HG02840 (cell line): ENCODE measurements at regions not wholly inside any gene's neighbourhood (a gene's known extent, or its start where the extent isn't known, plus 50 kb on each side); places are given as distances from the start of the nearest gene placed in this dataset.

Experiments used
- ATAC-seq: cut with Tn5 transposase; IDR thresholded peaks from one replicate; pipeline ENCODE4 v1.9.1; 2021; ENCODE audit warnings: mild to moderate bottlenecking, moderate library complexity, moderate number of reproducible peaks; ENCODE audit not compliant: unreplicated experiment, low FRiP score

DNA sequence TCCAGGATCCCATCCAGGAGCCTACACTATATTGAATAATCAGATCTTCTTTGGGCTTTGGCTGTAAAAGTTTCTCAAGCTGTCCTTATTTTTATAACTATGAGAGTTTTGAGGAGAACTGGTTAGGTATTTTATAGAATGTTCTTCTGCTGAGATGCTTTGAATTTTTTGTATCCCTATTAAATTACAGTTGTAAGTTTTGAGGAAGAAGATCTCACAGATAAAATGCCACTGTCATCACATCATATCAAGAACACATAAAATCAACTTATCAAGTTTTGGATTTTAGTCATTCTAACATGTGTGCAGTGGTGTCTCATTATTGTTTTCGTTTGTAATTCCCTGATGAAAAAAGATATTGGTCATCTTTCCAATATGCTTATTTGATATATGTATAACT is 260.2 kb upstream of the COL3A1 start:
- ATAC-seq = no peak

- ATAC-seq = no peak
Measured at GRCh38 chr2:188720811-188721605, 253.2 kb upstream of the COL3A1 start.

- ATAC-seq = no peak
Measured at GRCh38 chr2:188721784-188722183, 252.4 kb upstream of the COL3A1 start.

GRCh38 chr2:188725746-188726360 is 248.3 kb upstream of the COL3A1 start:
- ATAC-seq = no peak

DNA sequence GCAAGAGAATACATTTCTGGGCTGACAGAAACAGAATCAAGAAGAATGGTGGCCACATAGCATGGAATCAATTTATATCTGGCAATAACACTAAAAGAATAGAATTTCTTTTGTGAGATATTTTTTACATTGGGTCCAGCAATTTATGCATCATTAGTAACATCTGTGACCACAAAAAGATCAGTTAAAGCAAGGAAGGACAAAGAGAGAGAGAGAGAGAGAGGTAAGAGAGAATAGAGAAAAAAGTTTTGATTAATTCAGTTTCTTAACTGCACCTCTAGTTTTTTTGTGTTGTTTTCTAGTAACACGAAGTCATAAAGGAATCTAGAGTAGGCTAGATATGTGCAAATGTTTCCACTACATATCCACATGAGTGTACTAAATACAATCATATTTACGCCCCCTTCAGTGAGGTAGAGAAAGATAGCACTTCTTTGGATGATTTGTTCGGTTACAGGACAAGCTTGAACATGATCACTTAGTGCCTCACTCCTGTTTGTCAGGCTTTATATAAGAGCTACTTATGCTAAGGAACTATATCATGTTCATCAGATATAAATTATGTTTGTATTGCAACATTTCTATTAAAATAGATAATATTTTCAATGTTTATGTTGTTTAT is 247.4 kb upstream of the COL3A1 start:
- ATAC-seq = no peak

- ATAC-seq = no peak
Measured at GRCh38 chr2:188727846-188728245, 246.3 kb upstream of the COL3A1 start.

DNA sequence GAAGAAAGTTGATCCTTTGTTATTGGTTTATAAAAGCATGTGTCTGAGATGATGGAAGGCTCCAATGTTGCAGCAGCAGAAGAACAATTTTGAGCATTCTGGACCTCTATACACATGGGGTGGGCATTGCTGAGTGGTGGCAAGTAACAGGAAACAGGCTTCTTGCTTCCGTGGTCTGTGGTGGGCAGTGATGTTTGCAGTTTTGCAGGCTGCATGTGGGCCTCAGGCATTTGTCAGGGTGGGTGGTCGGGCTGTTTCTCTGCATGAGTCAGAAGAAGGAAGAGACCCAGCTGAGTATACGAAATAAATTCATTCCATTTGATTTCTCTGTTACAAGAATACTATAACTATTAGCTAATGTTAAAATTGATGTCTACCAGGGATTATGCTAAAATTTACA is 239.5 kb upstream of the COL3A1 start:
- no peak for ATAC-seq

DNA sequence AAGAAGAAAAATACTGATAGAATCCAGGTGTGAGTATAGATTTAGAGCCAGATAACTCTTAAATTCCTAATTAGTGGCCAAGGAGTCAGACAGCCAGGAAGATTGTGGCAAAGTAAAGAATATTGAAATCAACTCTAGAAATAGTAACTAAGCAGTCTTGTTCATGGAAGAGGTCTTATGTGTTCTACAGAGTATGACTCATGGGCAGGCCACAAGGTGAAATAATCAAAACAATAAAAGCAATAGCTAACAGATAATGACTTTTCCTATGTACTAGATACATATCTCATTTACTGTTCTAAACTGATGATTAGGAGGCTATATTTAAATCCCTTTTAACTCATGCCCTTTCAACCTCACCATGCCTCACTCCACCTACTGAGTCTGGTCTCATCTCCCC is 227.4 kb upstream of the COL3A1 start:
- no peak for ATAC-seq

DNA sequence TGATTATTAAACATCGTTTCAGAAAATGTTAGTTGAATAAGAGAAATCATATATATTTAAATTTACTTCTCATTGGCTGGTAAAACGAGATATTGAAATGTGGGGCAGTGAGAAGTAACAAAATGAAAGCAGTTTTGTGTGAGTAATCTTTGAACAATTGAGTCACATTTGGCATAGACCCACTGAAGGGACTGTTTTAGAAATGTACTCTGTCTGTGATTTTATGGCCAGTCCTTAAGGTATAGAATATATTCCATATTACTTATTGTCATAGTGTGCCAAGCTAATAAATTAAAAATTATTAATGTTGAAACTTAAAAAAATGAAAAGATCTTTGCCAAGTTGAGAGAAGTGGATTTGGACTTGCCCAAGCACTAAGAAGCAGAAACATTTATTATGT is 222.4 kb upstream of the COL3A1 start:
- ATAC-seq = no peak

GRCh38 chr2:188752311-188752710 is 221.9 kb upstream of the COL3A1 start:
- ATAC-seq = no peak

- ATAC-seq = no peak
Measured at GRCh38 chr2:188762151-188762550, 212.0 kb upstream of the COL3A1 start.

DNA sequence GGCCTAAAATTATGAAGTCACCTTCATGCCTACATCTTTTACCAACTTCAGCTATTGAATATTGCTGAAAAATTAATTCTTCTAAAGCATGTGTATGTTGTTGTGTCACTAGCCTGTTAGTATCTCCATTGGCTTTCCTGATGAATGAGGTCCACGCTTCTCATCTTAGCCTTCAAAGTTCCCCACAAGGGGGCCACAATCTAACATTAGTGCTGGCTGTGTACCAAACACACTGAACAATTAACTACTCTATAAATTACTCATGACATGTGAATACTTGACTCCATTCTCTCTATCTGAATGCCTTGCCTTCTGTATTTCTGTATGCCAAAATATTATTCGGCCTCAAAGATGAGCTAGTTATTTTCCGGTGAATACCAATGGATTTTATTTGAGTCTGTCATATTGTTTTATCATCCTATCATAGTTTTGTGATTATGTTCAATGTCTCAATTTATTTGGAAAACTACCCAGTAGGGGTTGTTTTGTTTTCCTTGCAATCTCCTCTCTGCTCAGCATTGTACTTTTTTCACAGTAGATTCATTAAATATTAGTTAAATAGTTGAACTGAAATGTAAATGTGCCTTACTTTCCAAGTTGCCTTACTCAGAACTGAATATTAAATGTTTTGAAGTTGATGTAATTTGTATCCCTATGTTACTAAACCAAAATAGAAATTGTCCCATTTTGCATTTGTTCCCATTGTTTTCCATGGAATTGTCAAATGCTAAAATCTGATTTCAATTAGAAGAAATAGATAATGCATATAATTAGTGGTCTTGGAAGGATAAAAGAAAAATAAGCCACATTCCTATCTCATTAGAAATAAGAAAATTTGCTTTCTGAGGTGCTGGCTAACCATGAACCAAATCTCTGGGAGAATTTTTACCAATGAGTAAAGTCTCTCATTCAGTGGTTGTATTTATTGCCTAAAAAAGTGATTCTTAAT is 208.4 kb upstream of the COL3A1 start:
- no peak for ATAC-seq

DNA sequence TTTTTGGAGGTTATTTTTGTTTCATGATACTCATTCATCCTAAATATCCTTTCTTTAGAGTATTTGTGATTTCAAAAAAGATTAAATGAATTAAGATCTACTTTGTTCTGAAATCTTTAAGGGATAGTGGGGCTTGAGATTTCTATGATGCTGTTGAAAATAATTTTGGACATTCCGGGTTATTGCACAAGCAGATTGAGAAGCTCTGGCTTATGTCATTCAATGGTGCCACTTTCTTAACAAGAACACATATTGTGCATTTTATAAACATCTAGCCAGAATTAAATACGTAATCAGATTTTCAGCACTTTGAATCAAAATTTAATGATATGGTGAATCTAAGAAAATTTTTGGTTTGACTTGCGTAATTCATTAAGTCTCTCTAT is 207.7 kb upstream of the COL3A1 start:
- no peak for ATAC-seq

- no peak for ATAC-seq
Measured at GRCh38 chr2:188767176-188767575, 207.0 kb upstream of the COL3A1 start.

DNA sequence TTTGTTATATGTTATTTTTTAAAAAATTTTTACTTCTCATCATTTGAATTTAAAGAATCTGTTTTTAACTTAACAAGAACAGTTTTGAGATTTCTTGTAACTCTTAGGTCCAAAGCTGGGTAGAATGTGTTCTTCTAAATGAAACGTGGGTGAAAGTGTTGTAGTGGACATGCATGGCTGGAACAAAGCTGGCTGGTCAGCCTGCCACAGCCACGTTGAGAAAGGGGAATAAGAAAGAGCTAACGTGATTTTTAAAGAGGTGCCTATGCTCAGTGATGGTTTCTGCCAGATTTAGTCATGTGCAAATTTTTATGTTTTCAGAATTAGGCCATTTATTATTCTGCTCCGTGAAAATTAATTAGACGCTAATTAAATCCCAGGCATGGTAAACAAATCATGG is 203.9 kb upstream of the COL3A1 start:
- ATAC-seq = no peak

DNA sequence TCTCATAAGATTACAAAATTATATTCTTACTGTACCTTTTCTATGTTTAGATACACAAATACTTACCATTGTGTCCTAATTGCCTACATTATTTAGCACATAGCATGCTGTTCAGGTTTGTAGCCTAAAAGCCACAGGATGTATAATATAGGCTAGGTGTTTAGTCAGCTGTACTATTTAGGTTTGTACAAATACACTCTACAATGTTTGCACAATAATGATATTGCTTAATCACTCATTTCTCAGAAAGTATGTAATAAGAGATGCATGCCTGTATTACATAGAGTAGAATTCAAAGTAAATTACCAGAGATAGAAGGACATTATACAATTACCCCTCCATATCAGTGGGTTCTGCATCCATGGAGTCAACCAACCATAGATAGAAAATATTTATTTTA is 201.1 kb upstream of the COL3A1 start:
- ATAC-seq = no peak

- no peak for ATAC-seq
Measured at GRCh38 chr2:188776634-188777033, 197.5 kb upstream of the COL3A1 start.

- ATAC-seq = no peak
Measured at GRCh38 chr2:188784269-188784762, 189.9 kb upstream of the COL3A1 start.

DNA sequence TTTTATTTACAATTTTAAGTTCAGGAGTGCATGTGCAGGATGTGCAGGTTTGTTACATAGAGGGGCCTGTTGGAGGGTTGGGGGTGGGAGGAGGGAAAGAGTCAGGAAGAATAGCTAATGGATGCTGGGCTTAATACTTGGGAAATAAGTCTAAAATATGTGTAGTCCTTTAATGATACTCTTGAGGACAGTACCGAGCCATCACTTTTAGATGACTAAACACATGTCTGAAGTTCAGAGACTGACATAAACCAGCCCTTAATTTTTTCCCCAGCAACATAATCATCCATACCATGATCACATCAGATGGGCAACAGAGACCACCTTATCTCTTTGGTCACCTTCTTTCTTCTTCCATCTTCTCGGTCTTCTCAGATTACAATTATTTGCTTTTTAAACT is 189.1 kb upstream of the COL3A1 start:
- ATAC-seq = no peak

DNA sequence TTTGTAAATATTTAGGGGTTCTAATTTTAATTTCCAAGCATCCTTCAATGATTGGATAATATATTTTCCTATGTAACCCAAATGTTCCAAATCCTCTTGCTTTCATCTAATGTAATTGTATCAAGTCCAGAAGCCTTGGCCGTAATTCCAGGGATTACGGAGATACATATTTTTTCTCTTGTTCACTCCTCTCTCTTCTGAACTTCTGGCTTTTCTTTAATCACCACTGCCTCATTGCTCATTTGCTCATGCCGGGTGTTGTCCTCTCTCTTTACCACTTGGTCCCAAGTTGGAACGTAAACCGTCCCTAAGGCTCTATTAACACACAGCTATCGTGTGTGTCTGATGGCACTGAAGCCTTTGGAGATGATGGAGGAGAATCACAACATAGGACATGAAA is 188.7 kb upstream of the COL3A1 start:
- ATAC-seq = no peak
